MM.1S (cell line): ENCODE measurements at regions not wholly inside any gene's neighbourhood (a gene's known extent, or its start where the extent isn't known, plus 50 kb on each side); places are given as distances from the start of the nearest gene placed in this dataset.

Experiments used
- DNase-seq: peaks from one replicate; pipeline ENCODE4 v3.0.0-alpha.2; 2015
- H2AFZ ChIP-seq: fragments of 300-600 bp; sonication (generic); 2 replicates; pipeline ENCODE4 v1.6.0; 2016; ENCODE audit warnings: antibody characterized with exemption, low read length
- H3F3A ChIP-seq: fragments of 300-600 bp; sonication (generic); 2 replicates; pipeline ENCODE4 v1.6.1; 2016; ENCODE audit warnings: mild to moderate bottlenecking, antibody characterized with exemption, low read length, moderate library complexity, mixed read lengths; ENCODE audit not compliant: insufficient read depth
- H3K27ac ChIP-seq: fragments of 300-600 bp; sonication (generic); 2 replicates; pipeline ENCODE4 v1.5.1; 2016; ENCODE audit warnings: mild to moderate bottlenecking, low read length
- H3K27me3 ChIP-seq: fragments of 300-600 bp; sonication (generic); replicated peaks from 2 replicates; pipeline ENCODE4 v1.6.0; 2016; ENCODE audit warnings: low read length; ENCODE audit not compliant: insufficient read depth
- H3K36me3 ChIP-seq: fragments of 300-600 bp; sonication (generic); replicated peaks from 2 replicates; pipeline ENCODE4 v1.6.1; 2016; ENCODE audit warnings: mild to moderate bottlenecking, low read length, mixed read lengths; ENCODE audit not compliant: insufficient read depth
- H3K4me1 ChIP-seq: fragments of 300-600 bp; sonication (generic); 2 replicates; pipeline ENCODE4 v1.6.1; 2016; ENCODE audit warnings: low read length, mixed read lengths
- H3K4me2 ChIP-seq: fragments of 300-600 bp; sonication (generic); 2 replicates; pipeline ENCODE4 v1.6.0; 2016; ENCODE audit warnings: low read depth, low read length
- H3K4me3 ChIP-seq: fragments of 300-600 bp; sonication (generic); 2 replicates; pipeline ENCODE4 v1.5.1; 2016; ENCODE audit warnings: low read length, mixed read lengths
- H3K79me2 ChIP-seq: fragments of 300-600 bp; sonication (generic); 2 replicates; pipeline ENCODE4 v1.6.1; 2016; ENCODE audit warnings: mixed run types, low read length, mixed read lengths
- H3K9ac ChIP-seq: fragments of 300-600 bp; sonication (generic); 2 replicates; pipeline ENCODE4 v1.6.1; 2016; ENCODE audit warnings: low read length, mixed read lengths
- H3K9me2 ChIP-seq: fragments of 300-600 bp; sonication (generic); replicated peaks from 2 replicates; pipeline ENCODE4 v1.6.1; 2016; ENCODE audit warnings: mild to moderate bottlenecking, low read length, mixed read lengths; ENCODE audit not compliant: insufficient read depth
- H3K9me3 ChIP-seq: fragments of 300-600 bp; sonication (generic); replicated peaks from 2 replicates; pipeline ENCODE4 v1.6.1; 2016; ENCODE audit warnings: mild to moderate bottlenecking, low read length, mixed read lengths; ENCODE audit not compliant: insufficient read depth
- H4K20me1 ChIP-seq: fragments of 300-600 bp; sonication (generic); 2 replicates; pipeline ENCODE4 v1.6.1; 2016; ENCODE audit warnings: mild to moderate bottlenecking, low read length, moderate library complexity, mixed read lengths; ENCODE audit not compliant: insufficient read depth
- CTCF ChIP-seq: fragments of 300-600 bp; sonication (generic); IDR thresholded peaks from 2 replicates; pipeline ENCODE4 v1.5.1; 2016; ENCODE audit warnings: antibody characterized with exemption, low read length, mixed read lengths
- EZH2 ChIP-seq: fragments of 300-600 bp; sonication (generic); optimal IDR thresholded peaks from 2 replicates; pipeline ENCODE3; 2017; ENCODE audit warnings: low read depth, mild to moderate bottlenecking, antibody characterized with exemption, low read length, mixed read lengths
- EZH2phosphoT487 ChIP-seq: fragments of 300-600 bp; sonication (generic); IDR thresholded peaks from 2 replicates; pipeline ENCODE4 v1.6.1; 2018; ENCODE audit warnings: antibody characterized with exemption, low read length

GRCh38 chr6:110554966-110555460, 78.6 kb upstream of the SLC22A16 start:
- Histone ChIP-seq H3K9me3 (no peaks in the 10 kb centered on the region), H3K27ac (no peak overlapping the region), H3K4me1 (no peaks in the 10 kb centered on the region), H3F3A (no peaks in the 10 kb centered on the region), H4K20me1 (no peaks in the 10 kb centered on the region), H3K9ac (no peak overlapping the region), H3K4me2 (no peak overlapping the region), H3K79me2 (no peaks in the 10 kb centered on the region), H3K4me3 (no peak overlapping the region), H3K36me3 (no peaks in the 10 kb centered on the region), H2AFZ (no peak overlapping the region), H3K27me3 (no peaks in the 10 kb centered on the region), H3K9me2 (no peaks in the 10 kb centered on the region)
- TF ChIP-seq EZH2 (no peak), EZH2phosphoT487 (no peak), CTCF (no peak)
- DNase-seq: no peak

GRCh38 chr6:110554441-110554840, 78.0 kb upstream of the SLC22A16 start:
- H3K36me3 ChIP-seq: no peaks in the 10 kb centered on the region
- TF ChIP-seq CTCF (no peak), EZH2phosphoT487 (no peak), EZH2 (no peak)
- H3K9me3 ChIP-seq: no peaks in the 10 kb centered on the region

GRCh38 chr6:110552901-110553641, 76.7 kb upstream of the SLC22A16 start:
- TF ChIP-seq CTCF (no peak), EZH2 (no peak), EZH2phosphoT487 (no peak)
- Histone ChIP-seq H3K36me3 (no peaks in the 10 kb centered on the region), H4K20me1 (no peaks in the 10 kb centered on the region), H3F3A (no peaks in the 10 kb centered on the region), H3K9me3 (no peaks in the 10 kb centered on the region), H2AFZ (no peak overlapping the region), H3K9me2 (no peaks in the 10 kb centered on the region), H3K4me1 (no peaks in the 10 kb centered on the region), H3K79me2 (no peaks in the 10 kb centered on the region), H3K27ac (no peak overlapping the region), H3K9ac (no peak overlapping the region), H3K4me3 (no peak overlapping the region), H3K4me2 (no peak overlapping the region), H3K27me3 (no peaks in the 10 kb centered on the region)
- no peak for DNase-seq

More at GRCh38 chr6:110554441-110554840, 78.0 kb upstream of the SLC22A16 start:
- no peaks in the 10 kb centered on the region for H4K20me1 ChIP-seq
- H3K4me1 ChIP-seq: no peaks in the 10 kb centered on the region
- no peak overlapping the region for H3K9ac ChIP-seq
- DNase-seq: no peak
- no peak overlapping the region for H3K4me2 ChIP-seq
- no peaks in the 10 kb centered on the region for H3K27me3 ChIP-seq
- H2AFZ ChIP-seq: no peak overlapping the region
- H3K4me3 ChIP-seq: no peak overlapping the region
- H3K79me2 ChIP-seq: no peaks in the 10 kb centered on the region
- H3K9me2 ChIP-seq: no peaks in the 10 kb centered on the region
- no peak overlapping the region for H3K27ac ChIP-seq
- H3F3A ChIP-seq: no peaks in the 10 kb centered on the region
